Hematopoietic multipotent progenitor cell treated with erythropoietin and hydrocortisone succinate and interleukin-3 and kit ligand, for 8 days (in vitro differentiated cells): ENCODE measurements at regions not wholly inside any gene's neighbourhood (a gene's known extent, or its start where the extent isn't known, plus 50 kb on each side); places are given as distances from the start of the nearest gene placed in this dataset.
"Not testable (repeated sequence)": the region's sequence is repeated elsewhere in the genome, so short reads cannot be mapped to it uniquely, and the experiment has no call there.

Experiments used
- DNase-seq: peaks from one replicate; pipeline ENCODE4 v3.0.0-alpha.2; 2015

GRCh38 chr3:55147406-55147805 is 219.5 kb upstream of the LRTM1 start:
- no peak for DNase-seq

DNA sequence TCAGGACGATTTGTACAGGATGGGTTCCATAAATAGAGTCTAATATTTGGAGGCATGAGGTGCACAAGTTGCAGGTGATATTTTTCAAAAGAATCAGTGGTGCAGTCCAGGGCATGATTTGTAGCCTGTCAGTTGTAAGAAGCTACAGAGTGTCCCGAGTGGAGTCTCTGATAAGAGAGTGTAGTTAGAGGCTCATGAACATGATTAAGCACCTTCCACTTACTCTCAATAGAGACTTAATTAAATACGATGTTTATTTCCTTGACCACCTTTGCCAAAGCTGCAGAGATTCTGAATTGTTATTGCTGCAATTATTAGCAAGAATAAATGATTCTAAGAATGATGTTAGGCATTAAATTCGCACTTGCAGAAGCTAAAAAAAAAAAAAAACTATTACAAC is 218.4 kb upstream of the LRTM1 start:
- DNase-seq: no peak

DNA sequence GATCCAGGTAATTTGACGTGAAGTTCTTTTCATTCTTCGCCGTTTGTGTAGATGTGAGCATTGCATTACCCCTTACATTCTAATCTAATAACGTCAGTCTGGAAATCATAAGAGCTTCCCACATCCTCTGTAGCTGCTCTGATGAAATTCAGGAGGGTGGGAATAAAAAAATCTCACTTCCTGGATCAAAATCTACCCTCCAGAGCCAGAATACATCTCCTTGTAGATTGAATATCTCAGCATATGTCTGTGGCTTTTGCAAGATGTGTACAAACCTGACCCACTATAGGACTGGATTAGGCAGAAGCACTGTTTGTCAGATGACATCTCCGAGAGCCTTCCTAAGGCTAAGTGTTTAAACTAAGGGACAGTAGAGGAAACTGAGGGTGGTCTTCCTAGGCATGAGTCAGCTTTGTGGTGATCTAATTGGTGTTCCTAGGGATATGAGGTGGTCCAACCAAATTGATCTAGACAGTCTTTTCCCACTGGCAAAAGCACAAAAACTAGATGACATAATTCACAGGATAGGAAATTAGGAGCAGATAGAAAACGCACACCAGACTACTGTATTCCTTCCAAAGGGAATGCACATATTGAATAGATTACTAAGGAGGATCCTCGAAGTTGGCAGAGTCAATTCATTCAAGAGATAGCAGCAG is 216.3 kb upstream of the LRTM1 start:
- DNase-seq: no peak

GRCh38 chr3:55143336-55143735 is 215.5 kb upstream of the LRTM1 start:
- no peak for DNase-seq

- not testable (repeated sequence) for DNase-seq
Measured at GRCh38 chr3:55136291-55136690, 208.4 kb upstream of the LRTM1 start.

DNA sequence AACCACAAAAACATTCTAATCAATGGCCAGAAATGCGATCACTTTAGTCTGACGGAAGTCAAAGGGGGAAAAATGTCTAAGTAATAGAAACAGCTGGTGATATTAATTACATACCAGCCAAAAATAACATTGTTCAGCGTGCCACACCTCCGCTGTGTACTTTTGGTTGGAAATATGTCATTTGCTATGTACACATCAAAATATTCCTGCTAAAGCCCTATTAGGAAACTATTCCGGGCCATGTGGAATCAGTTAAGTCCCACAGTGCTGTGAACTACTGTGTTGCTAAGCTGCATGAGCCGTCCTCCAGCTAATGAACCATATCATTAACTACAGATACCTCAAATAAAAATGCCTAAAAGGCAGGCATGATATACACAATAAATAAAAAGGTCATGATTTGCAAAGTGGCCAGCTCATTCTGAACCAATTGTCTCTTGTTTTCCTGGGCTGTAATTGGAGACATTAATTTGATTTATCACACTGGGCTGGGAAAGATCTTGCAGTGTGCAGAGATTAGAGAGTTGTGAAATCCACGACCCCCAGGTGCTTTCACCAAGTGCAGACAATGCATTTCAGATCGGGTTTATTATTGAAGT is 200.5 kb upstream of the LRTM1 start:
- DNase-seq: no peak

DNA sequence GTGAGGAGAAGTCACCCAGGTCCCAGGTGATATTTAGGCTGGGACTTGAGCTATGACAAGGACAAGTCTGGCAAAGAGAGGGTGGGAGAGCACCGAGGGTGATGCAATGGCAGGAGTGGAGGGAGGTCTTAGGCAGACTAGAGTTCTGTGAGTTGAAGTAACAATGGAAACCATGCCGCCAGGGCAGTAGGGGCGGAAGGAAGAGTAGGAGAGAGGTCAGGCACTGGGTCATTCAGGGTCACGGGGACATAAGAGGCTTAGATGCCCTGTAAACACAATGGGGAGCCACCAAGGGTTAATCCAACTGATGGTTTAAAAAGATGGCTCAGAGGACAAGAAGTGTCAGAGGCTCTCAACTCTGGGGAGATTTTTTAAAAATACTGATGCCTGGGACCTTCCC is 199.7 kb upstream of the LRTM1 start:
- no peak for DNase-seq

DNA sequence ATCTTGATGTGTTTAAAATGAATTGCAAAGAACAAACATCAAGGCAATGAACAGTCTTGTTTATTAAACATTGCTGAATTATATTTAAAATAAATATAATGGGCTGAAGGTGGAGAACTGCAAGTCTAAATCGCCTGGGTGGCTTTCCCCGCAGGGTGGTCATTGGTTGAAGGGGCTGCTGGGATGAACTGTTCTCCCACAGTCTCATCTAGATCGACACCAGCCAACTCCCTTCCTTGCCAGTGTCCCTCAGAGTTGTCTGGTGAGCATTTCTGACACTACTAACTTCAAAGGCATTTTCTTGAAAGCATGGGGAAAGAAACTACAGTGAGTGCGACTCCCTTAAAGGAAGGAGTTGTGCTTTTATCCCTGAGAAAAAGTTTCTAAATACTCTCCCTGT is 196.5 kb upstream of the LRTM1 start:
- DNase-seq: no peak
